VCaP (cell line): ENCODE measurements at regions not wholly inside any gene's neighbourhood (a gene's known extent, or its start where the extent isn't known, plus 50 kb on each side); places are given as distances from the start of the nearest gene placed in this dataset.

ENCODE experiments used
- H3K27ac ChIP-seq: fragments of 450-650 bp; 2 replicates; pipeline ENCODE4 v1.5.1; 2017
- TF ChIP-seq, protein P1 (sequence below): fragments of 450-650 bp; conservative IDR thresholded peaks from 2 replicates; pipeline ENCODE4 v1.5.1; 2017; ENCODE audit warnings: mild to moderate bottlenecking, moderate library complexity

- no peak overlapping the region for H3K27ac ChIP-seq
- TF ChIP-seq, protein P1, sequence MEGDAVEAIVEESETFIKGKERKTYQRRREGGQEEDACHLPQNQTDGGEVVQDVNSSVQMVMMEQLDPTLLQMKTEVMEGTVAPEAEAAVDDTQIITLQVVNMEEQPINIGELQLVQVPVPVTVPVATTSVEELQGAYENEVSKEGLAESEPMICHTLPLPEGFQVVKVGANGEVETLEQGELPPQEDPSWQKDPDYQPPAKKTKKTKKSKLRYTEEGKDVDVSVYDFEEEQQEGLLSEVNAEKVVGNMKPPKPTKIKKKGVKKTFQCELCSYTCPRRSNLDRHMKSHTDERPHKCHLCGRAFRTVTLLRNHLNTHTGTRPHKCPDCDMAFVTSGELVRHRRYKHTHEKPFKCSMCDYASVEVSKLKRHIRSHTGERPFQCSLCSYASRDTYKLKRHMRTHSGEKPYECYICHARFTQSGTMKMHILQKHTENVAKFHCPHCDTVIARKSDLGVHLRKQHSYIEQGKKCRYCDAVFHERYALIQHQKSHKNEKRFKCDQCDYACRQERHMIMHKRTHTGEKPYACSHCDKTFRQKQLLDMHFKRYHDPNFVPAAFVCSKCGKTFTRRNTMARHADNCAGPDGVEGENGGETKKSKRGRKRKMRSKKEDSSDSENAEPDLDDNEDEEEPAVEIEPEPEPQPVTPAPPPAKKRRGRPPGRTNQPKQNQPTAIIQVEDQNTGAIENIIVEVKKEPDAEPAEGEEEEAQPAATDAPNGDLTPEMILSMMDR, result no peak
Observed at GRCh38 chr10:90396721-90397120, 461.1 kb downstream of the HTR7 start.

DNA sequence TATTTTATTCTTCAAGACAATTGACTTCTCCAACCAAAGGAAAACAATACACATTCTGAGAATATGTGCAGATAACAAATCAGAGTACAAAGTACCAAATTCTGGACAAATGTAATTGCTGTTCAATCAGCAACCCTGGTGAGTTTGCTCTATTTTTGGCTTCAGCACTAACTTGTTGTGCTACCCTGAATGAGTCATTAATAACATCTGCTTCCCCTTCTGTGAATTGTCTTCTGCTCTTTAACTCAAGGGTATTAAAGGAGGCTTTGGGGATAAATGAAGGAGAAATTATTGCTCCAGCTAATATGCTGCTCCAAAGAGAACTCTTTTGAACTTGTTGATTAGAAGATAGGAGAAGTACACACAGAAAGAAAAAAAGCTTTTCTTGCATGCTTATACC is 459.3 kb downstream of the HTR7 start:
- no peak overlapping the region for H3K27ac ChIP-seq
- TF ChIP-seq, protein P1, result no peak

DNA sequence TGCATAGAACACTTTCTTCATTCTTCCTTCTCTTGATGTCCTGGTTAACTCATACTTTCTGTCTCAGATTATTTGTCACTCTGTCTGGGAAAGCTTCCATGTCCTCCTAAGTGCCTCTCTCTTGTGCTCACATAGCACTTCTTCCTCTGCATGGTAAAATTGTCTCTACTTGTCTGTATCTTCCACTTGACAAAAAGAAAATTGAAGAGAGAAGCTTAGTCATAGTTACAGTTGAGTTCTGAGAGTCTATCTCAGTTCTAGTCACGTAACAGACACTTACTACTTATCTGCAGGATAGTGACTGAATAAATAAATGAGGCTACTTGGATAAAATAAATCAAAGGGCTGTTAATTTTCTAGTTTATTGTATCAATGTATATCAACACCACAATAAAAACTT is 458.1 kb downstream of the HTR7 start:
- H3K27ac ChIP-seq, result no peak overlapping the region
- TF ChIP-seq, protein P1, result no peak

- no peak overlapping the region for H3K27ac ChIP-seq
- TF ChIP-seq, protein P1, result no peak
Observed at GRCh38 chr10:90403211-90404000, 454.4 kb downstream of the HTR7 start.

GRCh38 chr10:90407131-90407530 is 450.7 kb downstream of the HTR7 start:
- peak overlapping the region; percentile 61 for H3K27ac ChIP-seq

DNA sequence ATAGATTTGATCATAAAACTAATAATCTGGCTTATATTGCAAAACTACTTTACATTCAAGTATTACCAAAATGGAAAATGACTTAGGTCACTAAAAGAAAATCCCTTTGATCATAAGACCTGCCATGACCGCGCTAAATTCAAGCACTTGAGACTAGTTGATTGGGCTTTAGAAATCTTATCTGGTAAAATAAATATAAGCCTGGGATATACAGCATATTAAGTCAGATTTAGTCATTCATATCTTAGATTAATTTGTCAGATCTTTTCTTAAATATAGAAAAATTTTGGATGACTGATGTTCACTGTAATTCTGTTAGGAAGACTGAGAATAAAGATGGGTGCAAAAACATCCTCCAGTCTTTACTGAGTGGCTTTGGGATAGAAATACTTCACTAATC is 450.0 kb downstream of the HTR7 start:
- H3K27ac ChIP-seq, result peak overlapping the region; percentile 61
- TF ChIP-seq, protein P1, result no peak

More at GRCh38 chr10:90407131-90407530, 450.7 kb downstream of the HTR7 start:
- TF ChIP-seq, protein P1, result no peak

GRCh38 chr10:90412582-90412981 is 445.3 kb downstream of the HTR7 start:
- no peak overlapping the region for H3K27ac ChIP-seq
- TF ChIP-seq, protein P1, result no peak
